ENCODE measurements at regions not wholly inside any gene's neighbourhood (a gene's known extent, or its start where the extent isn't known, plus 50 kb on each side); places are given as distances from the start of the nearest gene placed in this dataset.

GRCh38 chr12:46105735-46106134 is 115.4 kb upstream of the SCAF11 start:
- Histone ChIP-seq H3K36me3 (ENCODE audit: low read length) (no peaks in the 10 kb centered on the region), H4K20me1 (ENCODE audit: low read depth, low read length) (no peaks in the 10 kb centered on the region), H3K27ac (ENCODE audit: low read depth, low read length) (no peak overlapping the region), H3K4me2 (ENCODE audit: low read depth, low read length, poor library complexity, severe bottlenecking) (no peak overlapping the region), H3K27me3 (ENCODE audit: low read length) (no peaks in the 10 kb centered on the region), H3K9me3 (ENCODE audit: insufficient read depth, low read length) (no peaks in the 10 kb centered on the region), H2AFZ (ENCODE audit: low read depth, low read length, severe bottlenecking) (no peak overlapping the region), H3K9ac (ENCODE audit: low read length) (no peak overlapping the region), H3K4me3 (ENCODE audit: insufficient read depth, low read length, poor library complexity, severe bottlenecking) (no peak overlapping the region), H3F3A (ENCODE audit: insufficient read depth) (no peaks in the 10 kb centered on the region), H3K9me2 (replicated peaks; ENCODE audit: insufficient read depth, low read length) (no peaks in the 10 kb centered on the region), H3K79me2 (ENCODE audit: insufficient read depth, low read length) (no peaks in the 10 kb centered on the region)
- no peak for TF ChIP-seq EZH2phosphoT487 (conservative IDR thresholded peaks at IDR 0.05; ENCODE audit: low read length)
- TF ChIP-seq CTCF (IDR thresholded peaks at IDR 0.05; ENCODE audit: insufficient read depth, low read length, poor library complexity, severe bottlenecking), result no peak

GRCh38 chr12:46103559-46104383 is 113.4 kb upstream of the SCAF11 start:
- Histone ChIP-seq H3K27me3 (ENCODE audit: low read length) (no peaks in the 10 kb centered on the region), H4K20me1 (ENCODE audit: low read depth, low read length) (no peaks in the 10 kb centered on the region), H3K9me3 (ENCODE audit: insufficient read depth, low read length) (no peaks in the 10 kb centered on the region), H3F3A (ENCODE audit: insufficient read depth) (no peaks in the 10 kb centered on the region), H3K36me3 (ENCODE audit: low read length) (no peaks in the 10 kb centered on the region), H3K4me2 (ENCODE audit: low read depth, low read length, poor library complexity, severe bottlenecking) (no peak overlapping the region), H3K79me2 (ENCODE audit: insufficient read depth, low read length) (no peaks in the 10 kb centered on the region), H3K9ac (ENCODE audit: low read length) (no peak overlapping the region), H3K27ac (ENCODE audit: low read depth, low read length) (no peak overlapping the region), H2AFZ (ENCODE audit: low read depth, low read length, severe bottlenecking) (no peak overlapping the region), H3K4me3 (ENCODE audit: insufficient read depth, low read length, poor library complexity, severe bottlenecking) (no peak overlapping the region), H3K9me2 (replicated peaks; ENCODE audit: insufficient read depth, low read length) (no peaks in the 10 kb centered on the region)
- TF ChIP-seq CTCF (IDR thresholded peaks at IDR 0.05; ENCODE audit: insufficient read depth, low read length, poor library complexity, severe bottlenecking) (no peak), EZH2phosphoT487 (conservative IDR thresholded peaks at IDR 0.05; ENCODE audit: low read length) (no peak)

- Histone ChIP-seq H3K9ac (ENCODE audit: low read length) (no peak overlapping the region), H3K36me3 (ENCODE audit: low read length) (no peaks in the 10 kb centered on the region), H3K9me3 (ENCODE audit: insufficient read depth, low read length) (no peaks in the 10 kb centered on the region), H3K79me2 (ENCODE audit: insufficient read depth, low read length) (no peaks in the 10 kb centered on the region), H2AFZ (ENCODE audit: low read depth, low read length, severe bottlenecking) (no peak overlapping the region), H3F3A (ENCODE audit: insufficient read depth) (no peaks in the 10 kb centered on the region), H3K4me2 (ENCODE audit: low read depth, low read length, poor library complexity, severe bottlenecking) (no peak overlapping the region), H3K27me3 (ENCODE audit: low read length) (no peaks in the 10 kb centered on the region), H3K9me2 (replicated peaks; ENCODE audit: insufficient read depth, low read length) (no peaks in the 10 kb centered on the region), H3K4me3 (ENCODE audit: insufficient read depth, low read length, poor library complexity, severe bottlenecking) (no peak overlapping the region), H4K20me1 (ENCODE audit: low read depth, low read length) (no peaks in the 10 kb centered on the region), H3K27ac (ENCODE audit: low read depth, low read length) (no peak overlapping the region)
- TF ChIP-seq EZH2phosphoT487 (conservative IDR thresholded peaks at IDR 0.05; ENCODE audit: low read length) (no peak), CTCF (IDR thresholded peaks at IDR 0.05; ENCODE audit: insufficient read depth, low read length, poor library complexity, severe bottlenecking) (no peak)
Observed at GRCh38 chr12:46101485-46101869, 111.1 kb upstream of the SCAF11 start.
